ENCODE measurements at regions not wholly inside any gene's neighbourhood (a gene's known extent, or its start where the extent isn't known, plus 50 kb on each side); places are given as distances from the start of the nearest gene placed in this dataset.
"Not testable (repeated sequence)": the region's sequence is repeated elsewhere in the genome, so short reads cannot be mapped to it uniquely, and the experiment has no call there.

- no peak for DNase-seq (ENCODE audit: low spot score)
Measured at GRCh38 chr12:19666070-19666469, 226.8 kb downstream of the AEBP2 start.

GRCh38 chr12:19669793-19670192, 230.5 kb downstream of the AEBP2 start:
- no peak for DNase-seq (ENCODE audit: low spot score)

- no peak for DNase-seq (ENCODE audit: low spot score)
Measured at GRCh38 chr12:19671695-19672094, 232.4 kb downstream of the AEBP2 start.

DNA sequence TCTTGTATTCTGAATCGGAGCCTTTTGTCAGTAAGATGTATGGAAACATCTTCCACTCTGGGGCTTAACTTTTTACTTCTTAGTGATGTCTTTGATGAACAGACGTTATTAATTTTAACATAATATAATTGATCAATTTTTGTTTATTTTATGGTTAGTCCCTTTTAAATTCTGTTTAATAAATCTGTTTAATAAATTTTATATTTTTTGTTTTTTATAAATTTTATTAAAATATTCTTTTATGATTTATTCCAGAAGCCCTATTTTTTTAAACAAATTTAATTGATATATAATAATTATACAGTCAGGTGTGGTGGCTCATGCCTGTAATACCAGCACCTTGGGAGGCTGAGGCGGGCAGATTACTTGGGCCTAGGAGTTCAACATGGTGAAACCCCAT, 235.1 kb downstream of the AEBP2 start:
- DNase-seq (ENCODE audit: low spot score) = no peak

- DNase-seq (ENCODE audit: low spot score) = no peak
Measured at GRCh38 chr12:19675361-19675760, 236.1 kb downstream of the AEBP2 start.

DNA sequence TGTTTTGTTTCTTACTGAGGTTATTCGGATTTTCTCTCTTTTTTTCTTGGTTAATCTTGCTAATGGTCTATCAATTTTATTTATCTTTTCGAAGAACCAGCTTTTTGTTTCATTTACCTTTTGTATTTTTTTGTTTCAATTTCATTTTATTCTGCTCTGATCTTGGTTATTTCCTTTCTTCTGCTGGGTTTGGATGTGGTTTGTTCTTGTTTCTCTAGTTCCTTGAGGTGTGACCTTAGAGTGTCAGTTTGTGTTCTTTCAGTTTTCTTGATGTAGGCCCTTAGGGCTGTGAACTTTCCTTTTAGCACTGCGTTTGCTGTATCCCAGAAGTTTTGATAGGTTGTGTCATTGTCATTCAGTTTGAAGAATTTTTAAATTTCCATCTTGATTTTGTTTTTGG, 239.2 kb downstream of the AEBP2 start:
- DNase-seq (ENCODE audit: low spot score) = not testable (repeated sequence)

GRCh38 chr12:19681007-19681406, 241.7 kb downstream of the AEBP2 start:
- DNase-seq (ENCODE audit: low spot score) = no peak

DNA sequence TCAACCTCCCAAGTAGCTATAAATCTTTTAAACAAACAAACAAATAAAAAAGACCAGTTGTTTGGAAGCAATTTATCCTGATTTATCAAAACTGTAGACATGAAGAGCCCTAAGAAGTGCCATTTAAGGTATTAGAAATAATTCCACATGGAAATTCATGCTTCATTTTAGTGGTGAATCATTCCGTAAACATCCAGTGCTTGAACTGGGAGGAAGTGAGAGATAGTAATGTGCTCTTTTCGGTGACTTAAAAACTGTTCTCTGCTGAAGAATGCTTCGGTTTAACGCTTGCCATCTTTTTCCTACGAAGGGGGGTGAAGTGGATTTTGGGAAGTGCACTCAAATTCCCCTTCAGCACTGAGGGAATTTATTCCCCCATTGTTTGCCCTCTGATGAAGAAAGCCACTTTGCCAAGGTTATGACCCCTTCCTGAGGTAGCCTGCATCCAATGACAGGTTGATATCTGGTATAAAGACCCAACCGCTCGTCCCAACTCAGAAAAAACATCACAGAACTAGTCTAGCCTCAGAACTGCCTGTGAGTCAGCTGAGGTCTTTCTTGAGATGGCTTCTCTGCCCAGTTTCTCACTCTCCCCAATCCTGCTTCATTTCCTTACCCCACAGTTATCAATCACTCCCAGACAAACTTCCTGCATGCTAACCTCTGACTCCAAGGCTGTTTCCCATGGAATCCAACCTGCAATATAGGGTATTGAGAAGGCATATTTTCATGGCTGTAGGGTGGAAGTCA, 244.1 kb downstream of the AEBP2 start:
- DNase-seq (ENCODE audit: low spot score) = no peak

DNA sequence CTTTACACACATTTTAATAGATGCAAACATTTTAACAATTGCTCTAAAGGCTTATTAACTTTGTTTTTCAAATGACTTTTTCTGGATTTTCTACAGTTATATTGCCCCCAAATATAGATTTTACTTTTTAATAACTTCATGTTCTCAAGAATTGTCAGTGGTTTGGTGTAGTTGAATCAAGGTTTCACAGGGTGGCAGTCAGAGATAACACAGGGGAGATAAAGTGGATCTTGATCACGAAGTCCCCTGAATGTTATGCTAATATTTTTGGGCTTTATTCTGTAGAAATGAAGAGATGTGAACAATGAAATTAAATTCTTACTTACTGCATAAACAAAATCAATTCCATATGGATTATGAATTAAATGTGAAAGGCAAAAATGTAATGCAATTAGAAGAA, 248.1 kb downstream of the AEBP2 start:
- DNase-seq (ENCODE audit: low spot score) = no peak

GRCh38 chr12:19688532-19688931, 249.2 kb downstream of the AEBP2 start:
- no peak for DNase-seq (ENCODE audit: low spot score)

DNA sequence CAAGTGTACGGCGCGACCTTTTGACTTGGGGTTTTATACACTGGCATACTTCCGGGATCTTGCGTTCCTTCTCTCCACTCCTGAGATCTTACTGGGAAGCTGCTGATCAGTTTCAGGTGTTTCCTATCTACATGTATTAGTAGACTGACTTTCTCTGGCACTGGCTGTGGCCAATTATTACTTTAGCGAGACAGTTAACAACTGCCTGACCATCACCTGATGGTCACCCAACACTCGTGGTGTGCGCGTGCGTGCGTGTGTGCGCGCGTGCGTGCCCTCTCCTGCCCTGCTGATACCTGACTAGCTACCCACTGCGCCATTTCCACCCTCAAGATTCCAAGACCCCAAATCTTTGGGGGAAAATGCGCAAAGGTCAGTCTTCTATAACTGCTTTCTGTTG, 249.9 kb downstream of the AEBP2 start:
- no peak for DNase-seq (ENCODE audit: low spot score)

DNA sequence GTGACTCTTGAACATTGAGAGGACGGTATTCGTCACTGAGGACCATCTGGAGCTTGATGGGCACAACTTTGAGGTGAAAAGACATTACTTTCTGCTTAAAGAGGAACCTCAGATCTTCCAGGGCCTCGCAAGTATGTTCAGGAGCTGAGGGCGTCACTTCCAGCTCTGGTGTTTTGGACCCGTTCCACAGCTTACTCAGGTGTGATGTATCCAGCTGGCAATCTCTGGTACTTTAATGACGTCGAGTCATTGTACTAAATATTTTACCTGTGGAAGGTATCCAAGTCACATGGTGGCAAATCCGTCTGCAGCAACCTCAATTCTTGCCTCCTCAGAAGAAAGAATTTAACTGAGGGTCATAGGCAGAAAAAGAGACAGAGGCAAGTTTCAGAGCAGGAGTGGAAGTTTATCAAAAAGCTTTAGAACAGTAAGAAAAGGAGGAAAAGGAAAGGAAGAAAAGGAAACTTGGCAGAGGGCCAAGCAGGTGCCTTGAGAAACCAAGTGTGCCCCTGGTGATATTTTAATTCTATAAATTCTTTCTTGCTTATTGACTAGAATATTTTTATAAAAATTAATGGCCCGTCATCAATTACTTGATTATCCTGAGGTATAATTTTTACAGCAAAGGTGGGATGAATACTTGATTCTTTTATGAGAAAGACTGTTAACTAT, 250.6 kb downstream of the AEBP2 start:
- no peak for DNase-seq (ENCODE audit: low spot score)

DNA sequence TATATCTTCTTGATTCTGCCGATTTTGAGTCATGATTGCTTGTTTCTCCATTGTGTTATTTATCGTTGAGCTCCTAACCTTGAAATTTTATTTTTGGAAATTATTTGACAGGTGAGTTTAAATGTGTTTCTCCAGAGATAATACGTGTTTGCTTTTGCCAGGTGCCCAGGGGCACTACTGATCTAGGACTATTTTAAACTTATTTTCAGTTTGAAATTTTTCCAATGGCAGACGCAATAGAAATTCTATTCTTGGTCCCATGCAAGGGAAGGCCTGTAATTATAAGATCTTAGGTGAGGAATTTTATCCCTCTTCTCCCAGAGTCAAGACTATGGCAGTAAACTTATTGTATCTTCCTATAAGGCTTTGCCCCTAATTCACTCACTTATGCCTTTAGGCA, 252.8 kb downstream of the AEBP2 start:
- no peak for DNase-seq (ENCODE audit: low spot score)

DNA sequence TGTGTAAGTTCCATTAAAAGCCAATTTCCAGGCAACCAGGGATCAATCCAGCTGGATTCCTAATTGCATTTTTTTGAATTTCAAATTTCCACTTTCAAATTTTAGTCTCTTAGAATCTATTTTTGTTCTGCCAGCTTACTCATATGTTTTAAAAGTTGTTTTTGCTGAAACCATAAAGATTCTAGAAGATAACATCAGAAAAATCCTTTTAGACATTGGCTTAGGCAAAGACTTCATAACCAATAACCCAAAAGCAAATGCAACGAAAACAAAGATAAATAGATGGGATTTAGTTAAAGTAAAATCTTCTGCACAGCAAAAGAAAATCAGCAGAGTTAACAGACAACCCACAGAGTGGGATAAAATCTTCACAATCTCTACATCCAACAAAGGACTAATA, 253.3 kb downstream of the AEBP2 start:
- no peak for DNase-seq (ENCODE audit: low spot score)

GRCh38 chr12:19694627-19695026, 255.3 kb downstream of the AEBP2 start:
- DNase-seq (ENCODE audit: low spot score) = no peak

DNA sequence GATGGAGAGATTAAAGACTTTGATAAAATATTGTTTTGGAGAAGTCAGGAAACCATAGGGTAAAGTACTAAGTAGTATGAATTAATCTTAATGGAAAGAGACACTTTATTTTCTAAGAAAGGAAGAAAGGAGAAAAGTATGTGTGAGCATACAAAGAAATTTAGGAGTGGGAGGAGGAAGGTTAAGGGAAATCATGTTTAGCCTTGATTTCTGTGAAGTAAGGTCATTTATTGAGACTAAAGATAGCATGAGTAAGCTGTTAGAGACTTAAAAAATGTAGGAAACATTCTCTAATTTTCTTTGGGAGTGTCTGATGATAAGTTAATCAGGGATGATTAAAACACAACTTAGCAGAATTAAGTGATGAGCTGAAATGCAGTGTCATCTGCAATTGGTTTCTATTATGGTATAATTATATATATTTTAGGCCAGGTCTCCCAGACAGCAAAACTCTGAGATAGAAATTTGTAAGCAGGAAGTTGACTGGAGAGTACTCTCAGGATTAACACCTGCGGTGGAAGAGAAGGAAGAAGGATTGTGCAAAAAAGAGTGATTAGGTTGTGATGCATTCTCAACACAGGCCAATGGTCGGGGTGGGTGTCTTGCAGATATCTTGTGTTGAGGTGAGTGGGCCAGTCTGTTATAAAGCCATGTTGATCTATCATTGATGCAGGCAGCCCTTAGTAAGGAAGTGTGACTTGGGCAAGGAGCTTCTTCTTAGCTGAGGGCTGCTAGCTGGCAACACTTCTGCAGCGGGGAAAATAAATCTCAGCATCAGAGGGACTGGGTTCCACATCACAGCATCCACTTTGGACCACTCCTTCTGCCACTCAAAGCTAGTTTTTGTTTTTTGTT, 256.2 kb downstream of the AEBP2 start:
- DNase-seq (ENCODE audit: low spot score) = no peak

DNA sequence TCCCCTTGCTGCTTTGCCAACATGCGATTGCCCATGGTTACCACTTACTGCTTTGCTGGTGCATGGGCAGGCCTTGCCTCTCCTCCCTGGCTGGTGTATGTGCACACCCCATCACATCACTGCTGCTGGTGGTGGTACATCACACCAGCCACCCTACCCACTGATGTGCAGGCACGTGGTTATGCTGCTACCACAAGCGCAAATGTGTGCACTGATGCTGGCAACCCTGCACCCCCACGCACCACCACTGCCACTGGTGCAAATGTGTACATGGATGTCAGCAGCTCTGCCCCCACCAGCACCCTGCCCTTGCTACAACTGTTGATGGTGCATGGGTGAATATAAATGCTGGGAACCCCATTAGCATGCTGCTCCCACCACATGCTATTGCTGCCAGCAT, 261.7 kb downstream of the AEBP2 start:
- no peak for DNase-seq (ENCODE audit: low spot score)

GRCh38 chr12:19704966-19705365, 265.7 kb downstream of the AEBP2 start:
- DNase-seq (ENCODE audit: low spot score) = no peak

- no peak for DNase-seq (ENCODE audit: low spot score)
Measured at GRCh38 chr12:19706936-19707335, 267.6 kb downstream of the AEBP2 start.

- DNase-seq (ENCODE audit: low spot score) = no peak
Measured at GRCh38 chr12:19707948-19708409, 268.7 kb downstream of the AEBP2 start.

DNA sequence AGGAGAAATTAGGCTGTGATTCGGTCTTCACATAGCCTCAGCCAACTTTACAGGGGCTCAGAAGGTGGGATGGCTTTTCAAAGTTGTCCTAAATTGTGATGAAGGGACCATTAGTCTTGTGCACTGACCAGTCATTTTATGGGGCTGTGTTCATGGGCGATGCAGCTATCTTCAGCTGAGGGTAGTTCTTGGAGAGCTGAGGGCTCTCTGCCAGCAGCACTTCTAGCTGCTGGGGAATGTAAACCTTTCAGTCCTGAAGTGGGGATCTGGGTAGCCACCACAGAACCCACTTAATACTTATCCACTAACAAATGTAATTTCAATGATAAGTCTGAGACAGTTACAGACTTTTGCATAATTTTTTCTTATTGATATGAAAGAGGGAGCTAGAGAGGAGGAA, 270.6 kb downstream of the AEBP2 start:
- no peak for DNase-seq (ENCODE audit: low spot score)

Data from globus pallidus (tissue), 1 donor.